ENCODE measurements at regions not wholly inside any gene's neighbourhood (a gene's known extent, or its start where the extent isn't known, plus 50 kb on each side); places are given as distances from the start of the nearest gene placed in this dataset.

- no peak for TF ChIP-seq CTCF (IDR thresholded peaks at IDR 0.05; ENCODE audit: borderline replicate concordance, extremely low read depth, low read length, poor library complexity, severe bottlenecking)
- no peak for TF ChIP-seq EZH2 (IDR thresholded peaks at IDR 0.05; ENCODE audit: borderline replicate concordance, low read depth, low read length, severe bottlenecking)
Measured at GRCh38 chr16:79326549-79326948, 274.0 kb downstream of the MAF start.

Data from DND-41 (cell line).